Lower leg skin (tissue), 4 donors: ENCODE measurements at regions not wholly inside any gene's neighbourhood (a gene's known extent, or its start where the extent isn't known, plus 50 kb on each side); places are given as distances from the start of the nearest gene placed in this dataset.
"Not testable (repeated sequence)": the region's sequence is repeated elsewhere in the genome, so short reads cannot be mapped to it uniquely, and the experiment has no call there.

ENCODE experiments used
- DNase-seq, 2 donors: peaks; one replicate each; pipeline ENCODE4 v3.0.0-alpha.2; 2019; ENCODE audit warnings: low spot score in 2 of 2
- H3K4me3 ChIP-seq: fragments of 200-600 bp; sonication (generic); 2 replicates; pipeline ENCODE4 v1.5.1; 2017; ENCODE audit warnings: mild to moderate bottlenecking, low read depth; ENCODE audit not compliant: poor library complexity, severe bottlenecking
- POLR2A ChIP-seq, 2 donors: fragments of 450-650 bp; IDR thresholded peaks; one replicate each; pipeline ENCODE4 v1.6.1; 2016 to 2017; ENCODE audit warnings: antibody characterized with exemption in 2 of 2, mild to moderate bottlenecking in 1 of 2, moderate library complexity in 1 of 2
- WGBS, 2 donors: methylation state at CpG; one replicate each; pipeline ENCODE4 v1.1.5; 2018; 5-methylcytosine and 5-hydroxymethylcytosine counted together
- intact Hi-C: fragments of 100-400 bp; cut with DNase I; formaldehyde crosslinking; loops from one replicate; pipeline ENCODE4 v1.15.0; 2023; ENCODE audit warnings: low total_unique reads
- TF ChIP-seq, protein P1 (sequence below), 3 donors: fragments of 450-650 bp; IDR thresholded peaks; one replicate each; pipeline ENCODE4 v1.5.1; 2016; ENCODE audit warnings: antibody characterized with exemption in 3 of 3, mild to moderate bottlenecking in 3 of 3, moderate library complexity in 2 of 3

DNA sequence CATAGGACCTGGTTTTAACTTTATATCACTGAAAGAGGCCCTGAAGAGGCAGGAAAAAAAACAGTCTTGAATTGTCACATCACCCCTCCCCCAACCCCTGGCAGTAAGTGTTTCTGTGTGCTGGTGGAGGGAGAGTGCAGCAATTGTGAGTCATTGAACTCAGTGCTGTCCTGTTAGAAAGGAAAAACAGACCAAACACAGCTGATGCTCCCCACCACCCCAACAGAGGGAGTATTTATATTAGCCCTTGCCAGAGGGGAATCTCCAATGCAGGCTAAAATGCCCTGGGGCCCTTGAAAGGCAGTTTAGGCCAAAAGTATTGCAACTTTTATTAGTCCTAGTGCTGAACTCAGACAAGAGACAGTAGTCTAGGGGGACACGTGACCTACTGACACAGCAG is 197.8 kb upstream of the AGTR2 start:
- 58 to 67% methylated on average over 1 of the region's 1 CpG for WGBS, 2 donors
- no peak overlapping the region for H3K4me3 ChIP-seq
- intact Hi-C loops = no loop called here
- DNase-seq = no peak
- TF ChIP-seq, protein P1, sequence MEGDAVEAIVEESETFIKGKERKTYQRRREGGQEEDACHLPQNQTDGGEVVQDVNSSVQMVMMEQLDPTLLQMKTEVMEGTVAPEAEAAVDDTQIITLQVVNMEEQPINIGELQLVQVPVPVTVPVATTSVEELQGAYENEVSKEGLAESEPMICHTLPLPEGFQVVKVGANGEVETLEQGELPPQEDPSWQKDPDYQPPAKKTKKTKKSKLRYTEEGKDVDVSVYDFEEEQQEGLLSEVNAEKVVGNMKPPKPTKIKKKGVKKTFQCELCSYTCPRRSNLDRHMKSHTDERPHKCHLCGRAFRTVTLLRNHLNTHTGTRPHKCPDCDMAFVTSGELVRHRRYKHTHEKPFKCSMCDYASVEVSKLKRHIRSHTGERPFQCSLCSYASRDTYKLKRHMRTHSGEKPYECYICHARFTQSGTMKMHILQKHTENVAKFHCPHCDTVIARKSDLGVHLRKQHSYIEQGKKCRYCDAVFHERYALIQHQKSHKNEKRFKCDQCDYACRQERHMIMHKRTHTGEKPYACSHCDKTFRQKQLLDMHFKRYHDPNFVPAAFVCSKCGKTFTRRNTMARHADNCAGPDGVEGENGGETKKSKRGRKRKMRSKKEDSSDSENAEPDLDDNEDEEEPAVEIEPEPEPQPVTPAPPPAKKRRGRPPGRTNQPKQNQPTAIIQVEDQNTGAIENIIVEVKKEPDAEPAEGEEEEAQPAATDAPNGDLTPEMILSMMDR (IDR thresholded peaks at IDR 0.05) = no peak
- TF ChIP-seq POLR2A (IDR thresholded peaks at IDR 0.05) = no peak

DNA sequence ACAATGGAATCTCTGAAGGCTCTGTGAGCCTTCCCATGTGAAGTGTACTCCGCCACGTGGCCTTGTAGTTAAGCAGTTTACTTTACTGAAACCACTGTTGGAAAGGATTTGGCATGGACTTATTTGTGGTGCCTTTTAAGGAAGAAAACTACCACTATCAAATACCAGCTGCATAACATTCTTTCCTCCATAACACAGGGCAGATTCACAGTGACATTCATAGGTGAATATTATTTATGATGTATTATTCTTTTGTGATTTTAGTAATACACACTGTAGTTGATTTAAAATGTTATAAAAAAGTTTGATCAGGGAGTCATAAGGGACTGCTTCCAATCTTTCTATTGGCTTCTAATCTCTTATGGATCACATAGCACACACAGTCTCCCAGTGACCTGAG is 192.5 kb upstream of the AGTR2 start:
- intact Hi-C loops = no loop called here
- H3K4me3 ChIP-seq = no peak overlapping the region
- DNase-seq = no peak
- TF ChIP-seq, protein P1 (IDR thresholded peaks at IDR 0.05) = no peak
- TF ChIP-seq POLR2A (IDR thresholded peaks at IDR 0.05) = no peak
- WGBS, 2 donors = 58 to 66% methylated on average over 2 of the region's 2 CpGs

DNA sequence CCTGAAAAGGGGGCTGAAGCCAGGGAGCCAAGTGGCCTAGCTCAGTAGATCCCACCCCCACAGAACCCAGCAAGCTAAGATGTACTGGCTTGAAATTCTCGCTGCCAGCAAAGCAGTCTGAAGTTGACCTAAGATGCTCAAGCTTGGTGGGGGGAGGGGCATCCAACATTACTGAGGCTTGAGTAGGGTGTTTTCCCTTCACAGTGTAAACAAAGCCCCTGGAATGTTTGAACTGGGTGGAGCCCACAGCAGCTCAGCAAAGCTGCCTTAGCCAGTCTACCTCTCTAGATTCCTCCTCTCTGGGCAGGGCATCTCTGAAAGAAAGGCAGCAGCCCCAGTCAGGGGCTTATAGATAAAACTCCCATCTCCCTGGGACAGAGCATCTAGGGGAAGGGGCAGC is 187.4 kb upstream of the AGTR2 start:
- H3K4me3 ChIP-seq, DNase-seq, intact Hi-C loops: not testable (repeated sequence)
- WGBS, 2 donors = 73% methylated on average over 1 of the region's 1 CpG; no CpG with 5 or more reads in 1 of the 2 donors

DNA sequence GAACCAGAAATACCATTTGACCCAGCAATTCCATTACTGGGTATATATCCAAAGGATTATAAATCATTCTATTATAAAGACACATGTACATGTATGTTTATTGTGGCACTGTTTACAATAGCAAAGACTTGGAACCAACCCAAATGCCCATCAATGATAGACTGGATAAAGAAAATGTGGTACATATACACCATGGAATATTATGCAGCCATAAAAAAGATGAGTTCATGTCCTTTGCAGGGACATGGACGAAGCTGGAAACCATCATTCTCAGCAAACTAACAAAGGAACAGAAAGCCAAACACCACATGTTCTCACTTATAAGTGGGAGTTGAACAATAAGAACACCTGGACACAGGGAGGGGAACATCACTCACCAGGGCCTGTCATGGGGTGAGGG is 183.1 kb upstream of the AGTR2 start:
- H3K4me3 ChIP-seq, DNase-seq, intact Hi-C loops: not testable (repeated sequence)
- 80% methylated on average over 1 of the region's 1 CpG for WGBS, 2 donors

DNA sequence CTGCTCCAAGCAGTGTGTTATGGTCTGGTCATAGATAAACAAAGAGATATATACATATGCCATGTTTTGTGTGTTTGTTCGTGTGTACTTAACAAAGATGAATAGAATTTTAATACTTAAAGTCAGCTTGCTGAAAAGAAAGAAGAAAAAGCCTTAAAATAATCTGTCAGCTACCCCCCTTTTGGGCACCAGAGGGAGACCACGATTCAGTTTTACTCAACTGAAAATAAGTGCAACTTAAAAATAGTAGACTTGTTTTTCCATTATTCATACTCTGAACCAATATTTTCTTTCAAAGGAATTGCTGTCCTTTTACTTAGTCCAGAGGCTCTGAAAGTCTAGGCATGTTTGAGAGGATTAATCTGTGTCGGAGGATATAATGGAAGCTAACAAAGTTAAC is 181.7 kb upstream of the AGTR2 start:
- TF ChIP-seq, protein P1 (IDR thresholded peaks at IDR 0.05) = no peak
- TF ChIP-seq POLR2A (IDR thresholded peaks at IDR 0.05) = no peak

DNA sequence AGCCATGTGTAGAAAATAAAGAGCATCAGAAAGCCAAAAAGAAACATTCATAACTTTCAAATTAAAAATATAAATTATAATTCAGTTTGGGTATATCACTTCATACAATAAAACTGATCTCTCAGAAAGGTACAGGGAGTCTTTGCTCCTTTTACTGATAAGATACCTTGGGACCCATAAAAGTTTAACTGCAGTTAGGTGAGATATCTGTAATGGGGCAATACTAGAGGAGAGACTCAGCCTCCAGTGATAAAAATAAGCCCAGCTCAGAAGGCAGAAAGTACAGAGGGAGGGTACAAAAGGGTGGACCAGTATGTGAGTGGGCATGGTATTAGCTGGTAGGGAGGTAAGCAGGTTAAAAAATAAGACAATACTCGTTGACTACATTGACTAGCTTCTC is 180.9 kb upstream of the AGTR2 start:
- intact Hi-C loops = no loop called here
- DNase-seq = no peak
- 0 to 31% methylated on average over 1 of the region's 1 CpG for WGBS, 2 donors
- TF ChIP-seq, protein P1 (IDR thresholded peaks at IDR 0.05) = no peak
- TF ChIP-seq POLR2A (IDR thresholded peaks at IDR 0.05) = no peak
- H3K4me3 ChIP-seq = no peak overlapping the region

More for the DNA sequence above, 181.7 kb upstream of the AGTR2 start:
- no peak overlapping the region for H3K4me3 ChIP-seq
- intact Hi-C loops = no loop called here
- no peak for DNase-seq
- WGBS, 2 donors = 9 to 26% methylated on average over 3 of the region's 3 CpGs

DNA sequence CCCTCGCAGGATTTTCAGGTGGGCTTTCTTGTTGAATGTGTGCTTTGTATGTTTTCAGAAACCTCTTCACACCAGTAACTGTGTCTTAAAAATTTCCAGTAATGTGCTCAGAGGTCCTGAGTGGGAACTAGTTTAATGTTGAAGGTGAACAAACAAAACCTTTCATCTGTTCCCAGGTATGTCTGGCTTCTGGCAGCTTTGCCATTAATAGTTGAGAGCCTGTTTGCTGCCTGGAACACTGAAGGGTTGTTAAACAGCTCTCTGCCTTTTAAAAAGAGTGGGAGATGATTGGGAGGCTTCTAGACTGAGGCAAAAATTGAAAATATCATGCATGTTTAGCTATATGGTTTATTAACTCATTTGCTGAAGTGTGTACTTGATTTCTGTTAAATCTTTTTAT is 161.2 kb upstream of the AGTR2 start:
- 67 to 78% methylated on average over 1 of the region's 1 CpG for WGBS, 2 donors
- TF ChIP-seq, protein P1 (IDR thresholded peaks at IDR 0.05) = no peak
- no peak for DNase-seq
- H3K4me3 ChIP-seq = no peak overlapping the region
- intact Hi-C loops = no loop called here
